Activated T-cell treated with anti-CD3 and anti-CD28 coated beads, Interleukin-2, amount 50 U/mL, for 72 hours (primary cell): ENCODE measurements at regions not wholly inside any gene's neighbourhood (a gene's known extent, or its start where the extent isn't known, plus 50 kb on each side); places are given as distances from the start of the nearest gene placed in this dataset.
"Not testable (repeated sequence)": the region's sequence is repeated elsewhere in the genome, so short reads cannot be mapped to it uniquely, and the experiment has no call there.

Experiments used
- ATAC-seq, 2 donors: fragments of 150-1000 bp; cut with Tn5 transposase; replicated peaks in 1 of 2; 2 replicates each; pipeline ENCODE4 v1.10.0; 2021; ENCODE audit warnings: moderate library complexity in 2 of 2, mild to moderate bottlenecking in 1 of 2
- DNase-seq, 2 donors: peaks; one replicate each; pipeline ENCODE4 v3.0.0; 2021 to 2022; ENCODE audit warnings: mixed read lengths in 1 of 2
- H3K27ac Mint-ChIP-seq: one replicate; pipeline ENCODE4 v1.8.0; 2022; ENCODE audit warnings: mild to moderate bottlenecking, moderate library complexity, mixed read lengths
- H3K27me3 Mint-ChIP-seq: one replicate; pipeline ENCODE4 v1.8.0; 2022; ENCODE audit warnings: low read depth, mixed read lengths
- H3K36me3 Mint-ChIP-seq, 2 donors: one replicate each; pipeline ENCODE4 v1.8.0; 2022; ENCODE audit warnings: mixed read lengths in 2 of 2, mild to moderate bottlenecking in 1 of 2; ENCODE audit not compliant: insufficient read depth in 2 of 2
- H3K4me1 Mint-ChIP-seq: one replicate; pipeline ENCODE4 v1.8.0; 2022; ENCODE audit warnings: low read depth, mixed read lengths
- H3K4me3 Mint-ChIP-seq, 2 donors: one replicate each; pipeline ENCODE4 v1.8.0; 2022; ENCODE audit warnings: mild to moderate bottlenecking in 2 of 2, mixed read lengths in 2 of 2, moderate library complexity in 2 of 2
- H3K9me3 Mint-ChIP-seq, 2 donors: one replicate each; pipeline ENCODE4 v1.8.0; 2022; ENCODE audit warnings: mixed read lengths in 2 of 2

DNA sequence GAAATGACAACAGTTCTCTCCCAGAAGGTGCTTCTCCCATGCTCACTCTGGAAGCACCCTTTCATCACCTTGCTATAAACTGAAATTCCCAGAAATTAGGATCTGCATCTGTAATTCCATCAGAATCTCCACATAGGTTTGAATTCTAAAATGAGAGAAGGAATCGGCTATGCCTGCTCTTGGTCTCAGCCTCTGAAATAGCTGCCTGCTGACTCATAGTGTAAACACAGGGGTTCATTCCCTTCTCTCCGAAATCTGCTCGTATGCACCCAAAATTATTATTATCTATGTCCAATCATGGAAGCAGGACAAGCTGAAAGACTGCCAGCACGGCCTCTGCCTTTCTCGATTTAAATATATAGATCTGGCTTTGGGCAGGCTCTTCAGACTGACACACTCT lies 74.6 kb upstream of the TAB2 start:
- ATAC-seq (no peak), DNase-seq (no peak)
- Mint-ChIP-seq H3K36me3 (peaks cover 11 to 22% of the 10 kb centered on the region in 2 donors), H3K27me3 (no peaks in the 10 kb centered on the region), H3K4me3 (no peak overlapping the region), H3K27ac (no peak overlapping the region), H3K9me3 (peaks cover 16 to 17% of the 10 kb centered on the region in 2 donors), H3K4me1 (peaks cover 12% of the 10 kb centered on the region)

- H3K4me3 Mint-ChIP-seq = no peak overlapping the region
- peaks cover 6 to 7% of the 10 kb centered on the region in 2 donors for H3K9me3 Mint-ChIP-seq
- no peaks in the 10 kb centered on the region for H3K27me3 Mint-ChIP-seq
- no peak overlapping the region for H3K27ac Mint-ChIP-seq
- H3K4me1 Mint-ChIP-seq = peaks cover 24% of the 10 kb centered on the region
- DNase-seq (no peak), ATAC-seq (no peak)
- peaks cover 3 to 13% of the 10 kb centered on the region in 2 donors for H3K36me3 Mint-ChIP-seq
Measured at GRCh38 chr6:149244105-149244504, 73.4 kb upstream of the TAB2 start.

- no peaks in the 10 kb centered on the region for H3K27me3 Mint-ChIP-seq
- no peak overlapping the region for H3K27ac Mint-ChIP-seq
- peak overlapping the region in 1 of 2 donors; percentile 47 for H3K4me3 Mint-ChIP-seq
- peaks cover 3 to 5% of the 10 kb centered on the region in 2 donors for H3K9me3 Mint-ChIP-seq
- peaks cover 2 to 3% of the 10 kb centered on the region in 2 donors for H3K36me3 Mint-ChIP-seq
- H3K4me1 Mint-ChIP-seq = peaks cover 31% of the 10 kb centered on the region
- DNase-seq (no peak), ATAC-seq (no peak)
Measured at GRCh38 chr6:149246691-149247384, 70.7 kb upstream of the TAB2 start.

DNA sequence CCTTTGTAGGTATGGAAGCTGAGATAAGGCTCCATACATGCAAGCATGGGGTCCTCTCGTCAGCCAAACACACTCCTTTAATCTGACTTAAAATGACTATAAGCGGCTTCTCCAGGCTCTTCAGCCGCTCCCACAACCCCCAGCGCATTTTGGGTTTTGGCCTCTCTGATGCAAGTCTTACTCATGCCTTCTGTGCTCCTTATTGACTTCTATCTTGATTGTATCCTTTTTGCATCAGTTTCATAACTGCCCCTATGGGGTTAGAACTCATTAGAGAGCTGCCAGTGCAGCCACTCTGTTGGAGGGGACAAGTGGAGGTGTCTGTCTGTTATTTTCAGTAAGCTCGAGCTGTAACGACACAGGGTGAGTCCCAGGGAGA lies 70.1 kb upstream of the TAB2 start:
- H3K4me3 Mint-ChIP-seq = peak overlapping the region in 1 of 2 donors; percentile 47
- peaks cover 31% of the 10 kb centered on the region for H3K4me1 Mint-ChIP-seq
- no peak for DNase-seq
- no peak overlapping the region for H3K27ac Mint-ChIP-seq
- H3K9me3 Mint-ChIP-seq = peaks cover 1 to 2% of the 10 kb centered on the region in 2 donors
- ATAC-seq = no peak
- H3K36me3 Mint-ChIP-seq = no peaks in the 10 kb centered on the region
- no peaks in the 10 kb centered on the region for H3K27me3 Mint-ChIP-seq

DNA sequence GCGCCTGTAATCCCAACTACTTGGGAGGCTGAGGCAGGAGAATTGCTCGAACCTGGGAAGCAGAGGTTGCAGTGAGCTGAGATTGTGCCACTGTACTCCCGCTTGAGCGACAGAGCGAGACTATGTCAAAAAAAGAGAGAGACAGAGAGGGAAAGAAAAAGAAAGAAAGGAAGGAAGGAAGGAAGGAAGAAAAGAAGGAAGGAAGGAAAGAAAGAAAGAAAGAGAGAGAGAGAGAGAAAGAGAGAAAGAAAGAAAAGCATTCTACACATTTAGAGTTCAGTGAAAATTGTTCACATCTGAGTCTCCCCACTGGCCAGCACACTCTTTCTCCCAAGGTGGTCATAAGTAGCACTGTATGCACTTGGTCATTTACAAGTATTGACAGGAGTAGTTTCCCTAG lies 69.2 kb upstream of the TAB2 start:
- not testable (repeated sequence) for DNase-seq, H3K9me3 Mint-ChIP-seq, H3K27me3 Mint-ChIP-seq, H3K36me3 Mint-ChIP-seq, H3K4me3 Mint-ChIP-seq, ATAC-seq, H3K27ac Mint-ChIP-seq
- peaks cover 31% of the 10 kb centered on the region for H3K4me1 Mint-ChIP-seq

- Mint-ChIP-seq H3K27ac (peak overlapping the region; percentile 12), H3K4me3 (no peak overlapping the region), H3K36me3 (no peaks in the 10 kb centered on the region), H3K4me1 (peaks cover 34% of the 10 kb centered on the region), H3K9me3 (peaks cover 2 to 4% of the 10 kb centered on the region in 2 donors), H3K27me3 (no peaks in the 10 kb centered on the region)
- ATAC-seq (peak; percentile 40 to 64), DNase-seq (peak in 1 of 2 donors; percentile 27)
Measured at GRCh38 chr6:149248693-149249369, 68.7 kb upstream of the TAB2 start.

GRCh38 chr6:149249370-149250357 lies 67.8 kb upstream of the TAB2 start:
- H3K36me3 Mint-ChIP-seq = no peaks in the 10 kb centered on the region
- H3K4me1 Mint-ChIP-seq = peaks cover 40% of the 10 kb centered on the region
- H3K9me3 Mint-ChIP-seq = peaks cover 2 to 3% of the 10 kb centered on the region in 2 donors
- H3K4me3 Mint-ChIP-seq = no peak overlapping the region
- ATAC-seq (no peak), DNase-seq (no peak)
- H3K27ac Mint-ChIP-seq = peak overlapping the region; percentile 12
- no peaks in the 10 kb centered on the region for H3K27me3 Mint-ChIP-seq

DNA sequence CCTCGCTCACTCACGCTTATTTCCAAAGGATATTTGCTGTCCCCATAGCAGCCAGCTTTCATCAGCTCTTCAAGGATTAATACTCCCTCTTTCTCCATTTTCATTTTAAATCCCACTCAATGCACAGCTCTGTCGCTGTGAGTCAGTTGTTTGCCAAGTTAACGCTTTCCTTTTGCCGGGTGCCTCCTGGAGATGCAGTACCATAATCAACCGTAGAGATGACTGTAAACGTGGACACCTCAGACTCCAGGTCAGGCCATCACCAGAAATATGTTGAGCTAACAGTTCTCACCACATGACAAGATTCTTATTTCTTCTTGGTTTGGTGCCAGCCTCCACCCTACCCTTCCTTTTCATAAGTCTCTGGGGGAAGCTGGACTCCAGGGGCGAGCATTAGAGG lies 66.6 kb upstream of the TAB2 start:
- DNase-seq (no peak), ATAC-seq (no peak)
- H3K9me3 Mint-ChIP-seq = peaks cover 2 to 3% of the 10 kb centered on the region in 2 donors
- H3K27ac Mint-ChIP-seq = no peak overlapping the region
- no peaks in the 10 kb centered on the region for H3K27me3 Mint-ChIP-seq
- peaks cover 45% of the 10 kb centered on the region for H3K4me1 Mint-ChIP-seq
- H3K4me3 Mint-ChIP-seq = no peak overlapping the region
- H3K36me3 Mint-ChIP-seq = no peaks in the 10 kb centered on the region

GRCh38 chr6:149252622-149253021 lies 64.9 kb upstream of the TAB2 start:
- no peak for DNase-seq
- no peak overlapping the region for H3K4me3 Mint-ChIP-seq
- H3K4me1 Mint-ChIP-seq = peaks cover 34% of the 10 kb centered on the region
- H3K36me3 Mint-ChIP-seq = no peaks in the 10 kb centered on the region
- peaks cover 0 to 3% of the 10 kb centered on the region in 2 donors for H3K9me3 Mint-ChIP-seq
- no peak for ATAC-seq
- no peak overlapping the region for H3K27ac Mint-ChIP-seq
- no peaks in the 10 kb centered on the region for H3K27me3 Mint-ChIP-seq

DNA sequence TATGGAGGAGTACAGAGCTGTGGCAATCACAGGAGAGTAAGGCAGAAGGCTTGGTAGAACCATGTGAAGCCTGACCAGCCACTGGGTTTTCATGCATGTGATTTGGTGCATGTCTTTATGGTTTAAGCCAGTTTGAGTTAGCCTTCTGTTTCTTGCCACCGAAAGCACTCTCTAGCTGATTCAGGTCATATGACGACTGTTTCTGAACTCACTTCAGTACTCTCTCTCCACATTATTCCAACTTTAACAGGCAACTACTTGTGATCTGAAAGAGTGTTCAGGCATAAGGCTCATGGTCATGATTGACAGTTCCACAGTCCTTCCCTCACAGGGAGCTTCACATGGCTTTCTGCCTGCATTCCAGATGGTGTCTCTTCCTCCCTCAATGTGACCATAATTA lies 63.3 kb upstream of the TAB2 start:
- no peak overlapping the region for H3K4me3 Mint-ChIP-seq
- H3K27me3 Mint-ChIP-seq = no peaks in the 10 kb centered on the region
- H3K36me3 Mint-ChIP-seq = no peaks in the 10 kb centered on the region
- DNase-seq = no peak
- peaks cover 26% of the 10 kb centered on the region for H3K4me1 Mint-ChIP-seq
- no peak overlapping the region for H3K27ac Mint-ChIP-seq
- ATAC-seq = no peak
- peaks cover 0 to 3% of the 10 kb centered on the region in 2 donors for H3K9me3 Mint-ChIP-seq

GRCh38 chr6:149259753-149260152 lies 57.8 kb upstream of the TAB2 start:
- Mint-ChIP-seq H3K4me3 (no peak overlapping the region), H3K36me3 (no peaks in the 10 kb centered on the region), H3K4me1 (peaks cover 38% of the 10 kb centered on the region), H3K27ac (peak overlapping the region; percentile 20), H3K9me3 (no peaks in the 10 kb centered on the region), H3K27me3 (no peaks in the 10 kb centered on the region)
- no peak for DNase-seq
- no peak for ATAC-seq

GRCh38 chr6:149260214-149260874 lies 57.2 kb upstream of the TAB2 start:
- DNase-seq (no peak), ATAC-seq (no peak)
- Mint-ChIP-seq H3K27me3 (no peaks in the 10 kb centered on the region), H3K27ac (no peak overlapping the region), H3K36me3 (no peaks in the 10 kb centered on the region), H3K9me3 (no peaks in the 10 kb centered on the region), H3K4me3 (no peak overlapping the region), H3K4me1 (peaks cover 43% of the 10 kb centered on the region)
